Fibroblast of peridontal ligament (primary cell): ENCODE measurements at regions not wholly inside any gene's neighbourhood (a gene's known extent, or its start where the extent isn't known, plus 50 kb on each side); places are given as distances from the start of the nearest gene placed in this dataset.
A peak's percentile ranks its signal among the peaks of the same experiment; 100 is the strongest.
"Not testable (repeated sequence)": the region's sequence is repeated elsewhere in the genome, so short reads cannot be mapped to it uniquely, and the experiment has no call there.

Experiments
- DNase-seq: peaks from one replicate; pipeline ENCODE4 v3.0.0-alpha.2; 2010; ENCODE audit errors: extremely low read depth

GRCh38 chr12:115320451-115320850 is 636.5 kb upstream of the TBX3 start:
- no peak for DNase-seq

GRCh38 chr12:115319446-115320040 is 635.6 kb upstream of the TBX3 start:
- no peak for DNase-seq

GRCh38 chr12:115313929-115314328 is 630.0 kb upstream of the TBX3 start:
- DNase-seq = peak; percentile 51

GRCh38 chr12:115312901-115313300 is 628.9 kb upstream of the TBX3 start:
- no peak for DNase-seq

GRCh38 chr12:115311875-115312274 is 627.9 kb upstream of the TBX3 start:
- no peak for DNase-seq

GRCh38 chr12:115308918-115309317 is 624.9 kb upstream of the TBX3 start:
- peak; percentile 12 for DNase-seq

GRCh38 chr12:115306380-115306779 is 622.4 kb upstream of the TBX3 start:
- no peak for DNase-seq

GRCh38 chr12:115305867-115306266 is 621.9 kb upstream of the TBX3 start:
- no peak for DNase-seq

GRCh38 chr12:115305275-115305674 is 621.3 kb upstream of the TBX3 start:
- no peak for DNase-seq

- no peak for DNase-seq
Observed at GRCh38 chr12:115303723-115304309, 619.8 kb upstream of the TBX3 start.

GRCh38 chr12:115297445-115297844 is 613.5 kb upstream of the TBX3 start:
- no peak for DNase-seq

GRCh38 chr12:115296613-115297198 is 612.7 kb upstream of the TBX3 start:
- no peak for DNase-seq

- no peak for DNase-seq
Observed at GRCh38 chr12:115295886-115296285, 611.9 kb upstream of the TBX3 start.

GRCh38 chr12:115294453-115295133 is 610.6 kb upstream of the TBX3 start:
- DNase-seq = peak; percentile 44

- not testable (repeated sequence) for DNase-seq
Observed at GRCh38 chr12:115285429-115285828, 601.5 kb upstream of the TBX3 start.

- no peak for DNase-seq
Observed at GRCh38 chr12:115273456-115273855, 589.5 kb upstream of the TBX3 start.

GRCh38 chr12:115268451-115268850 is 584.5 kb upstream of the TBX3 start:
- peak; percentile 5 for DNase-seq

GRCh38 chr12:115267891-115268290 is 583.9 kb upstream of the TBX3 start:
- DNase-seq = peak; percentile 12

- no peak for DNase-seq
Observed at GRCh38 chr12:115267464-115267863, 583.5 kb upstream of the TBX3 start.

- DNase-seq = no peak
Observed at GRCh38 chr12:115264605-115265004, 580.6 kb upstream of the TBX3 start.

- peak; percentile 10 for DNase-seq
Observed at GRCh38 chr12:115261691-115262398, 577.9 kb upstream of the TBX3 start.
